ENCODE measurements at regions not wholly inside any gene's neighbourhood (a gene's known extent, or its start where the extent isn't known, plus 50 kb on each side); places are given as distances from the start of the nearest gene placed in this dataset.
A peak's percentile ranks its signal among the peaks of the same experiment; 100 is the strongest.

DNA sequence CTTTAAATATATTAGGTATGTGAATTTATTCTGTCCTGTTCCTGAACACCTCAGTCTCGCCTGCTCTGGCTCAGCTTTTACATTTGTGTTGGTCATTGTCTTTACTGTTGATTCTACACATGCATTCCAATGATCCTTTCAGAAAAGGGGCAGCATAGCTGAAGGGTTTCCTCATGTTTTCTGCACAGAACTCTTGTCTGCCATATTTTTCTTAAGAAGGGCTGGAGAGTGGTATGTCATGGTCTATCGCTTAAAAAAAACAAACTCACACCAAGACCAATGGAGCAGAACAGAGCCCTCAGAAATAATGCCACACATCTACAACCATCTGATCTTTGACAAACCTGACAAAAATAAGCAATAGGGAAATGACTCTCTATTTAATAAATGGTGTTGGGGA, 215.8 kb upstream of the HSFY2 start:
- Histone ChIP-seq H3K9me3 (ENCODE audit: control insufficient read depth, low read length) (no peaks in the 10 kb centered on the region), H3K27ac (no peak overlapping the region), H3K4me3 (ENCODE audit: low read depth, low read length) (no peak overlapping the region), H3K36me3 (ENCODE audit: control insufficient read depth, insufficient read depth, low read length) (no peaks in the 10 kb centered on the region), H3K79me2 (no peaks in the 10 kb centered on the region), H3K4me1 (no peaks in the 10 kb centered on the region), H3K4me2 (ENCODE audit: low read length) (no peak overlapping the region), H3K9ac (no peak overlapping the region), H2AFZ (no peak overlapping the region), H3K27me3 (ENCODE audit: control insufficient read depth, insufficient read depth, low read length) (no peaks in the 10 kb centered on the region)
- TF ChIP-seq, protein P1, sequence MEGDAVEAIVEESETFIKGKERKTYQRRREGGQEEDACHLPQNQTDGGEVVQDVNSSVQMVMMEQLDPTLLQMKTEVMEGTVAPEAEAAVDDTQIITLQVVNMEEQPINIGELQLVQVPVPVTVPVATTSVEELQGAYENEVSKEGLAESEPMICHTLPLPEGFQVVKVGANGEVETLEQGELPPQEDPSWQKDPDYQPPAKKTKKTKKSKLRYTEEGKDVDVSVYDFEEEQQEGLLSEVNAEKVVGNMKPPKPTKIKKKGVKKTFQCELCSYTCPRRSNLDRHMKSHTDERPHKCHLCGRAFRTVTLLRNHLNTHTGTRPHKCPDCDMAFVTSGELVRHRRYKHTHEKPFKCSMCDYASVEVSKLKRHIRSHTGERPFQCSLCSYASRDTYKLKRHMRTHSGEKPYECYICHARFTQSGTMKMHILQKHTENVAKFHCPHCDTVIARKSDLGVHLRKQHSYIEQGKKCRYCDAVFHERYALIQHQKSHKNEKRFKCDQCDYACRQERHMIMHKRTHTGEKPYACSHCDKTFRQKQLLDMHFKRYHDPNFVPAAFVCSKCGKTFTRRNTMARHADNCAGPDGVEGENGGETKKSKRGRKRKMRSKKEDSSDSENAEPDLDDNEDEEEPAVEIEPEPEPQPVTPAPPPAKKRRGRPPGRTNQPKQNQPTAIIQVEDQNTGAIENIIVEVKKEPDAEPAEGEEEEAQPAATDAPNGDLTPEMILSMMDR (IDR thresholded peaks at IDR 0.05): no peak

DNA sequence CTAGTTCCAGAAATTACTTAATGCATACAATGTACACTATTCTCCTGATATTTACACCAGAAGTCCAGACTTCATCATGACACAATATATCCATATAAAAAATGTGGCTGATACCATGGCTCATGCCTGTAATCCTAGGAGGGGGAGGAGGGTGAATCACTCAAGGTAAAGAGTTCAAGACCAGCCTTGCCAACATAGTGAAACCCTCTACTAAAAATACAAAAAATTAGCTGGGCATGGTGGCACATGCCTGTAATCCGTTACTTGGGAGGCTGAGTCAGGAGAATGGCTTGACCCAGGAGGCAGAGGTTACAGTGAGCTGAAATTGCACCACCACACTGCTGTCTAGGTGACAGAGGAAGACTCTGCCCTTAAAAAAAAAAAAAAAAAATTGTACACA, 192.5 kb upstream of the HSFY2 start:
- Histone ChIP-seq H3K4me3 (ENCODE audit: low read depth, low read length) (no peak overlapping the region), H3K27ac (no peak overlapping the region), H3K27me3 (ENCODE audit: control insufficient read depth, insufficient read depth, low read length) (no peaks in the 10 kb centered on the region), H2AFZ (no peak overlapping the region), H3K36me3 (ENCODE audit: control insufficient read depth, insufficient read depth, low read length) (no peaks in the 10 kb centered on the region), H3K79me2 (no peaks in the 10 kb centered on the region), H3K9me3 (ENCODE audit: control insufficient read depth, low read length) (no peaks in the 10 kb centered on the region), H3K4me2 (ENCODE audit: low read length) (no peak overlapping the region), H3K4me1 (no peaks in the 10 kb centered on the region), H3K9ac (no peak overlapping the region)
- TF ChIP-seq, protein P1 (IDR thresholded peaks at IDR 0.05): no peak

DNA sequence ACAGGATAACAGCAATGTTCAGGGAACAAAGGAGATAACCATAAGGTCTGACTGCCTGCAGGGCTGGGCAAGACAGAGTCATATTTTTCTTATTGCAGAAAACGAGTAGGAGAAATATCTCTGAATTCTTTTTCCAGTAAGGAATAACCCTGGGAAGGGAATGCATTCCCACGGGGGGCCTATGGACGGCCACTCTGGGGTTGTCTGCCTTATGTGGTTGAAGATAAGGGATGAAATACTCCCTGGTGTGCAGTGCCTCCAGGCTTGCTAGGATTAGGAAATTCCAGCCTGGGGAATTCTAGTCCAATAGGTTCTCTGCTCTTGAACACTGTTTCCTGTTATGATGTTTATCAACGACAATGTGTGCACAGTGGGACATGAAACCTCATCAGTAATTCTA, 185.3 kb upstream of the HSFY2 start:
- no peak overlapping the region for H3K4me2 ChIP-seq (ENCODE audit: low read length)
- H3K27ac ChIP-seq: no peak overlapping the region
- H3K9me3 ChIP-seq (ENCODE audit: control insufficient read depth, low read length): no peaks in the 10 kb centered on the region
- no peaks in the 10 kb centered on the region for H3K36me3 ChIP-seq (ENCODE audit: control insufficient read depth, insufficient read depth, low read length)
- no peak overlapping the region for H3K4me3 ChIP-seq (ENCODE audit: low read depth, low read length)
- no peak overlapping the region for H3K9ac ChIP-seq
- TF ChIP-seq, protein P1 (IDR thresholded peaks at IDR 0.05): no peak
- H3K79me2 ChIP-seq: no peaks in the 10 kb centered on the region
- no peaks in the 10 kb centered on the region for H3K27me3 ChIP-seq (ENCODE audit: control insufficient read depth, insufficient read depth, low read length)
- H3K4me1 ChIP-seq: no peaks in the 10 kb centered on the region
- H2AFZ ChIP-seq: no peak overlapping the region

DNA sequence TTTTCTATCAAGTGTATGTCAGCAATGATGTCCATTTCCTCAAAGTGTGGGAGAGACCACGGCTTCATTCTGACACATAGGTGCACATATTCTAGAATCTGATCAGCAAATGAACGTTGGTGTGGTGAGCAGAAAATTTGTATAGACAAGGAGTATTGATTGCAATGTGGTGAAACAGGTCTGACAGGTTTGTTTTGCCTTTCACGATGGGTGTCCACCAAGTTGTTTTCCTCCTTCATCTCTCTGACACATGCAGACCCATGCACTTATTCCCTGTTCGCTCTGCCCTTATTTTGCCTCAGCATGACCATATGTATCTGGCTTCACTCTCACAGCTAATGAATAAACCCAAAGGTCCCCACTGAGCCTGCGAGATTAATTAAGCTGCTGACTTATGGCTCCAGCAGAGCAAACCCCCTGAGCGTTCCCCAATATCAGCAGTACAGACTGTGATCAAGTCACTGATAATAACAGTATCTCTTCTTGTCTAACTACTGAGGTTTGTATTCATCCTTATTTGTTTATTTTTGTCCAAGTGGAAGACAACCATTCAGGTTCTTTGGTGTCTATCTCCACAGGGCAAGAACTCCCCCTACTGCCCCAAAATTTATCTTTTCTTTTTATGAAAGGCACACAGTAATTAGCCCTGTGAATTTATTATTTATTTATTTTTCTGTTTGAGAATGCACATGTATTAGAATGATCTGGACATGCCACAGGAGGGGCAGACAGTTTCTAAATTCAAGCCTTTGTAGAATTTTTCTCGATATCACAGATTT, 178.3 kb upstream of the HSFY2 start:
- Histone ChIP-seq H3K9me3 (ENCODE audit: control insufficient read depth, low read length) (no peaks in the 10 kb centered on the region), H3K4me3 (ENCODE audit: low read depth, low read length) (peak overlapping the region; percentile 34)

More for the DNA sequence above, 178.3 kb upstream of the HSFY2 start:
- no peaks in the 10 kb centered on the region for H3K36me3 ChIP-seq (ENCODE audit: control insufficient read depth, insufficient read depth, low read length)
- TF ChIP-seq, protein P1 (IDR thresholded peaks at IDR 0.05): no peak
- H3K27me3 ChIP-seq (ENCODE audit: control insufficient read depth, insufficient read depth, low read length): no peaks in the 10 kb centered on the region
- H3K9ac ChIP-seq: no peak overlapping the region
- H3K4me1 ChIP-seq: no peaks in the 10 kb centered on the region
- H3K27ac ChIP-seq: no peak overlapping the region
- no peak overlapping the region for H2AFZ ChIP-seq
- H3K4me2 ChIP-seq (ENCODE audit: low read length): peak overlapping the region; percentile 18
- no peaks in the 10 kb centered on the region for H3K79me2 ChIP-seq

All from parathyroid adenoma (tissue), 2 donors.